Fibroblast of lung (primary cell): ENCODE measurements at regions not wholly inside any gene's neighbourhood (a gene's known extent, or its start where the extent isn't known, plus 50 kb on each side); places are given as distances from the start of the nearest gene placed in this dataset.

Source experiments
- DNase-seq, 2 donors: peaks; one replicate each; pipeline versions ENCODE4 v3.0.0 to v3.0.0-alpha.2; 2010; ENCODE audit warnings: low read depth in 2 of 2
- H2AFZ ChIP-seq: 2 replicates; pipeline ENCODE4 v1.5.1; 2012; ENCODE audit warnings: low read length, control low read depth, inconsistent platforms
- H3K27ac ChIP-seq: 2 replicates; pipeline ENCODE4 v1.5.1; 2011; ENCODE audit warnings: low read length, control low read depth; ENCODE audit not compliant: insufficient read depth
- H3K27me3 ChIP-seq: 2 replicates; pipeline ENCODE4 v1.5.1; 2011; ENCODE audit warnings: mild to moderate bottlenecking, low read length; ENCODE audit not compliant: control insufficient read depth, insufficient read depth
- H3K36me3 ChIP-seq: 2 replicates; pipeline ENCODE4 v1.5.1; 2011; ENCODE audit warnings: low read length; ENCODE audit not compliant: control insufficient read depth, insufficient read depth
- H3K4me1 ChIP-seq: 2 replicates; pipeline ENCODE4 v1.5.1; 2011; ENCODE audit warnings: low read length; ENCODE audit not compliant: control insufficient read depth, insufficient read depth; ENCODE audit errors: extremely low read depth
- H3K4me2 ChIP-seq: 2 replicates; pipeline ENCODE4 v1.5.1; 2011; ENCODE audit warnings: low read length, control low read depth; ENCODE audit not compliant: insufficient read depth; ENCODE audit errors: extremely low read depth
- H3K4me3 ChIP-seq, 4 experiments: fragments of 200-600 bp in 1 of 4; sonication (generic) in 1 of 4; replicated peaks in 1 of 4; 2 replicates each; pipeline ENCODE4 v1.5.1; 2011 to 2016; ENCODE audit warnings: low read length in 4 of 4, low read depth in 3 of 4, mild to moderate bottlenecking in 3 of 4, control low read depth in 2 of 4, inconsistent platforms in 1 of 4, mixed read lengths in 1 of 4; ENCODE audit not compliant: insufficient read depth in 1 of 4; ENCODE audit errors: control extremely low read depth in 1 of 4
- H3K79me2 ChIP-seq: 2 replicates; pipeline ENCODE4 v1.5.1; 2012; ENCODE audit warnings: mild to moderate bottlenecking, low read length, inconsistent platforms; ENCODE audit not compliant: control insufficient read depth, insufficient read depth
- H3K9ac ChIP-seq: 2 replicates; pipeline ENCODE4 v1.5.1; 2011; ENCODE audit warnings: mild to moderate bottlenecking, low read length, control low read depth; ENCODE audit not compliant: insufficient read depth
- H3K9me3 ChIP-seq: 2 replicates; pipeline ENCODE4 v1.5.1; 2012; ENCODE audit warnings: low read depth, low read length; ENCODE audit not compliant: control insufficient read depth, insufficient read depth
- H4K20me1 ChIP-seq: 2 replicates; pipeline ENCODE4 v1.5.1; 2011; ENCODE audit warnings: low read length; ENCODE audit not compliant: control insufficient read depth, insufficient read depth; ENCODE audit errors: extremely low read depth
- CTCF ChIP-seq, 2 donors: IDR thresholded peaks in 1 of 2; conservative IDR thresholded peaks in 1 of 2; 1 replicate in 1 of 2; 2 replicates in 1 of 2; pipeline ENCODE4 v1.5.1; 2011 to 2012; ENCODE audit warnings: low read length in 2 of 2, control low read depth in 1 of 2, inconsistent platforms in 1 of 2, low read depth in 1 of 2, mild to moderate bottlenecking in 1 of 2
- EZH2 ChIP-seq: IDR thresholded peaks from 2 replicates; pipeline ENCODE4 v1.5.1; 2012; ENCODE audit warnings: low read length, control low read depth, mild to moderate bottlenecking; ENCODE audit errors: missing control alignments

- Histone ChIP-seq H2AFZ (no peak overlapping the region), H3K9me3 (no peaks in the 10 kb centered on the region), H3K36me3 (no peaks in the 10 kb centered on the region), H3K27me3 (no peaks in the 10 kb centered on the region), H3K27ac (no peak overlapping the region), H3K4me2 (no peak overlapping the region), H3K9ac (no peak overlapping the region), H4K20me1 (no peaks in the 10 kb centered on the region), H3K4me1 (peaks cover 2% of the 10 kb centered on the region), H3K79me2 (no peaks in the 10 kb centered on the region), H3K4me3 (no peak overlapping the region)
- TF ChIP-seq CTCF (conservative IDR thresholded peaks at IDR 0.05 in 1 of 2, IDR thresholded peaks at IDR 0.05 in 1 of 2; ENCODE audit: low read depth in 1 of 2, low read length in 2 of 2) (no peak), EZH2 (no peak)
- DNase-seq = peak; percentile 38 to 41
These were observed 76.6 kb downstream of the ACTBL2 start for GRCh38 chr5:57405984-57406383.

GRCh38 chr5:57402761-57403160 is 79.8 kb downstream of the ACTBL2 start:
- TF ChIP-seq EZH2 = no peak
- no peak for TF ChIP-seq CTCF (conservative IDR thresholded peaks at IDR 0.05 in 1 of 2, IDR thresholded peaks at IDR 0.05 in 1 of 2; ENCODE audit: low read depth in 1 of 2, low read length in 2 of 2)
- Histone ChIP-seq H3K9me3 (no peaks in the 10 kb centered on the region), H3K4me1 (no peaks in the 10 kb centered on the region)

GRCh38 chr5:57402348-57402747 is 80.3 kb downstream of the ACTBL2 start:
- Histone ChIP-seq H2AFZ (no peak overlapping the region), H3K4me2 (no peak overlapping the region), H3K9me3 (no peaks in the 10 kb centered on the region), H3K27ac (no peak overlapping the region), H3K9ac (no peak overlapping the region), H3K4me3 (no peak overlapping the region), H4K20me1 (no peaks in the 10 kb centered on the region), H3K36me3 (no peaks in the 10 kb centered on the region), H3K27me3 (no peaks in the 10 kb centered on the region), H3K4me1 (no peaks in the 10 kb centered on the region), H3K79me2 (no peaks in the 10 kb centered on the region)
- no peak for TF ChIP-seq EZH2
- TF ChIP-seq CTCF (conservative IDR thresholded peaks at IDR 0.05 in 1 of 2, IDR thresholded peaks at IDR 0.05 in 1 of 2; ENCODE audit: low read depth in 1 of 2, low read length in 2 of 2) = no peak
- no peak for DNase-seq

More at GRCh38 chr5:57402761-57403160, 79.8 kb downstream of the ACTBL2 start:
- Histone ChIP-seq H3K36me3 (no peaks in the 10 kb centered on the region), H2AFZ (no peak overlapping the region), H3K4me2 (no peak overlapping the region), H3K79me2 (no peaks in the 10 kb centered on the region), H3K4me3 (no peak overlapping the region), H3K9ac (no peak overlapping the region), H3K27me3 (no peaks in the 10 kb centered on the region), H3K27ac (no peak overlapping the region), H4K20me1 (no peaks in the 10 kb centered on the region)
- no peak for DNase-seq
